Activated CD8-positive, alpha-beta memory T cell treated with anti-CD3 and anti-CD28 coated beads for 1 hour (primary cell): ENCODE measurements at regions not wholly inside any gene's neighbourhood (a gene's known extent, or its start where the extent isn't known, plus 50 kb on each side); places are given as distances from the start of the nearest gene placed in this dataset.
"Not testable (repeated sequence)": the region's sequence is repeated elsewhere in the genome, so short reads cannot be mapped to it uniquely, and the experiment has no call there.

Source experiments
- DNase-seq, 2 donors: peaks; one replicate each; pipeline ENCODE4 v3.0.0-alpha.2; 2020; ENCODE audit warnings: low read depth in 1 of 2; ENCODE audit errors: extremely low read depth in 1 of 2

DNA sequence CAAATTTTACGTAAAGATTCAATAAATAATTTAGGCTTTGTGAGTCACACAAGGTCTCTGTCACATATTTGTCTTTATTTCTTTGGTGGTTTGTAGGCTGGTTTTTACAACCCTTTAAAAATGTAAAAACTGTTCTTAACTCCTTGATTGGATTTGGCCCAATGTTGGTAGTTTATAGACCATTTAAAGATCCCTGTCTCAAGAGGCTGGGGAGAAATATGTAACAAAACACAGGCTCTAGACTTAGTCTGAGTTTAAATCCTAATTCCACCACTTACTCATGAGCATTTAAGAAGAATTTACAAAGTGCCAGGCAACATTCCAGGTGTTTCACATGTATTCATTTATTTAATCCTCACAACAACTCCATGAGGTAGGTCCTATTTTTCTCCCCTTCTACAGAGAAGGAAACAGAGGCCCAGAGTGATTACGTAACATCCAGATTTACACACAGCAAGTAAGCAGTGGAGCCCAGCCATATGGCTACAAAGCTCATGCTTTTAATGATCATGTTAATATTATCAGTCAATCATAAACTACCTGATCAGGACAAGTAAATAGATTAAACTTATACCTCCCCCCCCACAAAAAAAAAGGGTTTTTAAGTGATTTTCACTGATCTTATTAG, 416.6 kb upstream of the ACVR2A start:
- DNase-seq, result no peak

- no peak for DNase-seq
Observed at GRCh38 chr2:147425437-147426029, 419.3 kb upstream of the ACVR2A start.

GRCh38 chr2:147424766-147425165, 420.1 kb upstream of the ACVR2A start:
- DNase-seq, result no peak

DNA sequence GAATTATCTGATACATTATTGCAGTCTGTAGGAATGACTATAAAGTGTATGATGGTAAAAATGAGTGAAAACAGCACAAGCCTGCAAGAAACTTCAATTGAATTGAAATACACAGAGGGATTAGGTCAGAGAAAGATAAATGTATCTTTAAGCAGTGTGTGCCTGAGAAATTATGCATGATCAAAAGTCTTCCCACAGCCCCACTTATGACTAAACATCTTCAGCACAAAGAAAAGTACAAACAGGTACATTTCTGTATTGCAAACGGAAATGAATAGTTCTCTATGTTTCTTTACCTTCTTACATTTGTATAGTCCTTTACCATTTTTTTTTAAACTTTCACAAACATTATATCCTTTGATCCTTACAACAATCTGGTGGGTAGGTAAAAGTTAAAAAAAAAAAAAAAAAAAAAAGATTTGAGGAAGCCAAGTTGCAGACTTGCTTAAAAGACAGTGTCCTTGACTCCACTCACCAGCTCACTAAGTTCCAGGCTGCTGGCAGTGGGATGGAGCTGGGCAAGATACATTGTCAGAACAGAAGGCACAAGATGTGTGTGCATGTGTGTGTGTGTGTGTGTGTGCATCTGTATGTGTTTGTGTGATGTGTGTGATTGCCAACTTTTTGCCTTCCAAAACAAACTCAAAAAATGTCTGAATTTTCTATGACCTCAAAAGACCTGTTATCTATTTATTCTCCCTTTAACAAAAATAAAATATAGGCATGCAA, 423.7 kb upstream of the ACVR2A start:
- no peak for DNase-seq

DNA sequence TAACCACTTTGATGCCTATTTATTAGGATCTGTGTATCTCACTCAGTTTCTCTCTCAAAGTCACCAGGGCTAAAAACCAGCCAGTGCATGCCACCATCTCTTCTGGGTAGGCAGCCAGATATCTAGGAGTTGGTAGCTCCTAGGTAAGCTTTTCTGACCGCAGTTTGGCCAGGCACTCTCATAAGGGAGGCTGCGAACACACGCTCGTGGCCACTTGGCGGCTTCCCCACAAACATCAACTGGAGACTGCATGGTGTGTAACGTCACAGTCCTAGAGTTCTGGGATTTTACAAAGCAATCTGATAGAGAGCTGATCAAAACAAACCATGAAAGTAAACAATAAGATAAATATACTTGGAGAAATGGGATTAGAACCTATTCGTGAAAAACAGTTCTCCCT, 424.3 kb upstream of the ACVR2A start:
- no peak for DNase-seq

- DNase-seq, result no peak
Observed at GRCh38 chr2:147416099-147416498, 428.7 kb upstream of the ACVR2A start.

GRCh38 chr2:147414656-147415055, 430.2 kb upstream of the ACVR2A start:
- not testable (repeated sequence) for DNase-seq

DNA sequence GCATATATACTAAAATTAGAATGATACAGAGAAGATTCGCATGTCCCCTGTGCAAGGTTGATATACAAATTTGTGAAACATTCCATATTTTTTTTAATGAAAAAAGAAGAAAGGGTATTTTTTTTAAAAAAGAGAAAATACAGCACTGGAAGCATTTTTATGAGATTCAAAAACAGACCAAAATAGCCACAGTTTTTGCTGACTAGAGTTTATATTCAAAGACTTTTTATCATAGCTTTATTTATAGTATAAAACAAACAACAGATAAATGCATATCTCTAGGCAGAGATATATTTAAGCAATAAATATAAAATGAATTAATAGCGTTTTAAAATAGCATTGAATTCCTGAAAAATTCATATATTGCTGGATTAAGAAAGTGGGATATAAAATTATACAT, 436.5 kb upstream of the ACVR2A start:
- no peak for DNase-seq

GRCh38 chr2:147405651-147406050, 439.2 kb upstream of the ACVR2A start:
- no peak for DNase-seq

DNA sequence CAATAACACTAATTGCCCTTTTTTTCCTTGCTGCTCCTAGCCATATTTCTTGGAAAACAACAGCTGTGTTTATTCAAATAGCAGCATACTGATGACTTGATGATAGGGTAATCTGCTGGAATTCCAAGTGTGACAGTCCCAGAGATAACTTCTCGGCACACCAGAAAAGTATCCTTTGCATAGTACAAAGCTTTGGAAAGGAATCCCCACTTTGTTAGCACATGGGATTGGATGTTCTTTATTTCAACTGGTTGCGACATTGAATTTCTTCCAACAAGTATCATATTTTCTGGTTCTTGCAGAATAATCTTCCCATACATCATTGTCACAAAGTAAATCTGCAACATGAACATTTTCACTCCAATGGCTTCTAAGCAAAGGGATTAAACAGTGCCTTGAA, 445.8 kb upstream of the ACVR2A start:
- no peak for DNase-seq

DNA sequence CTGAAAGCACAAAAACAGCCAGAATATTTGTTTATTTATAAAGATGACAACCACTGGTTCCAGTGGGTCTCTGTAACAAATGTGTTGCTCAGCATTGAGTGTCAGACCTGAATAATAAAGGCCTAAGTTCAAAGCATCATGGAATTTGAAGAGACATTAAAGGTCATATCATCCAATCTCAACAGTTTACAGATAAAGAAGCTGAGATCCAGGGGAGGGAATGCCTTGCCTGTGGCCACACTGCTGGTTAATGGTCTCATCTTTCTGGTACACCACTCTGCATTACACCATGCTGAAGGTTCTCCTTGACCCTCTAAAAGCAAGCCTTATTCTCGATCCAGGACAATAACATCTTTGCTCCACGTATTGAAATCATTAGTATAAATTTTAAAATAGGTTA, 446.5 kb upstream of the ACVR2A start:
- no peak for DNase-seq

GRCh38 chr2:147396890-147397289, 447.9 kb upstream of the ACVR2A start:
- DNase-seq, result no peak

DNA sequence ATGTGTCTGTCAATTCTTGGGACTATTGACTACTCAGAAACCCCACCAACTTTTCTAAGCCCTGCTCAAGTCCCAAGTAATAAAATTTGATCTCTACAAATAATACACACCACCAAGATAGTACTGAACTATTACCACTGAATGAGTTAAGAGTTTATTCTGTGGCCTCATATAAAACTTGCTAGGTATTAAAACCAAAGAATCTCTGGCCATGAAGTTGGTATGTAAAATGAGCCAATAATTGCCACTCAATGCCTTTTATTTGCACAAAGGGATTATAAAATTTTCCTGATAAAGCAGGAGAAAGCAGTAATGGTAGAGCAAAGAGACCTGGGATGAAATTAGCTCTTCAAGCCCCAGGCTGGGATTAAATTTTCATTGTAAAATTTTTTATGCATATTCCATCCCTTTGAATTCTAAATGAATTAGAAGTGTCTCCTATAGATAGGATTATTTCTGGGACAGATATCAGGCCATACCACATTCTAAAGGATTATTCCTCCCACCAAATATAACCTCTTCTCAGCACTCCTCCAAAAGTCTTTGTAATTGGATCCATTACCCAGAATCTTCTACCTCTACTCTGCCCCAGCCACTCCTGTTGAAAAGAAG, 450.5 kb upstream of the ACVR2A start:
- DNase-seq, result no peak

GRCh38 chr2:147392180-147392579, 452.6 kb upstream of the ACVR2A start:
- DNase-seq, result no peak

- no peak for DNase-seq
Observed at GRCh38 chr2:147390475-147390874, 454.4 kb upstream of the ACVR2A start.

DNA sequence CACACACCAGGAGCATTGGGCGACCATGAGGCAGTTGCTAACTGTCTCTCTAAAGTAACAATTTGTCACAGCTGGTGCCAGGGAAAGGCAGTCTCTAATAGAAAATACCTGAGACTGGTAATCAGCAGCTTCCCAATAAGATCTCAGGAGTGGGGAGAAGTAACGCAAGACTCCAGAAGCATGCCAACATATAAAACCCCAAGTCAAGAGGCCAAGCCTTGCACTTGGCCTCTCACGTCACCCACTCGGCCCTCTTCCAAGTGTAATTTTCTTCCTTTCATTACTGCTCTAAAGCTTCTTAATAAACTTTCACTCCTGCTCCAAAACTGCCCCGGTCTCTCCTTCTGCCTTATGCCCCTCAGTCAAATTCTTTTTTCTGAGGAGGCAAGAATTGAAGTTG, 455.6 kb upstream of the ACVR2A start:
- DNase-seq, result no peak

GRCh38 chr2:147388217-147388616, 456.6 kb upstream of the ACVR2A start:
- no peak for DNase-seq

- DNase-seq, result no peak
Observed at GRCh38 chr2:147386284-147386683, 458.5 kb upstream of the ACVR2A start.

DNA sequence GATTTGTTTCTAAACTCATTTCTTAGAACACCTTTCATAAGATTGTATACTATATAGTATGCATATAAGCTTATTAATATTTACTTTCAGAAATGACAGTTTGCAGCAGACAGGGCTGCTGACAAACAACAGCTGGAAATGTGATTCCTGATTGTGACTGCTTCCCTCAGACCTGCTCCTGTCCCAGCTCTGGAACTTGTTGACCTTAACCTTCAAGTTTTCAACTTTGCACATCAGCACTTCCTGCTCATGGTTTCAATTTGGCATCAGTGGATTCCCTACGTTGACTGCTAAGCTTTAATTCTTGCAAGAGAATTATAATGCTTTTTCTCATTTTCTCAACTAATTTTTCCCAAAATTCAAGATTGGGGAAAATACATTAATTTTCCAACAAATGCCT, 459.2 kb upstream of the ACVR2A start:
- DNase-seq, result no peak

DNA sequence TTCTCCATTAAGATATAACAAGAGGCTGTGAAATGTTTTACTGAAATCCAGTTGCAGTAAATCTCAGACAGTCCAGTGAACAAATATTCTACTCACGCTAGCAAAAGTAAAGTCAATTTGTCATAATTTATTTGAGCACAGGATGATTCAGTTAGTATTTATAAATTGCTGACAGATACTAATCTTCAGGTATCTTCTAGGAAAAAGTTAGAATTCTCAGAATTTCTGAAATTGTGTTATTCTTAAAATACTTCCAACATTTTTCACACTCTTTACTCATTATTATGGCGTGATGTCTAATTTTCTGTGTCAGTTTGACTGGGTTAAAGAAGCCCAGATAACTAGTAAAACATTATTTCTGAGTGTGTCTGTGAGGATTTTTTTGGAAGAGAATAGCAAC, 460.2 kb upstream of the ACVR2A start:
- DNase-seq, result no peak

DNA sequence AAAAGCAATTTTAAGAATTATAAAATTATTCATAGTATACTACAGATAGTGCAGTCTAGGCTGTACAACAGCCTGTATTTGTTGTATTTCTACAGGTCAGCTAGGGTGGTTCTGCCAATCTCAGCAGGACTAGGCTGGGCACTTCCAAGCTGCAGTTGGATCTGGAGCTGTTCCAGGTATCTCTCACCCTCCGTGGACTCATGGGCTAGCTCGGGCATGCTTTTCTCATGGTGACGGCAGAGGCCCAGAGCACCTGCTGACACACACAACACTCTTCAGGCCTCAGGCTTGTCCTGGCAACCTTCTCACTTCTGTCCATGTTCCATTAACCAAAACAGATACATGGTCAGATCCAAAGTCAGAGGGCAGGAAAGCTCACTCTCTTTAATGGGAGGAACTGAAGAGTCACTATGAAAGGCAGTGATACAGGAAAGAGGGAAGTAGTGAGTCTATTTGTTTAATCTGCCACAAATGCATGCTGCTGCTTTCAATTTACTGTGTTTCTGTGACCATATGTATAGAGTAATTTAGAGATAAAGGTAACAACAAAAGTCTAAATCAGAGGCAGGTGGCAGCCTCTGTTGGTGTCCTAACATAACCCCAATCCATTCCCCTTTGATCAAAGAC, 462.4 kb upstream of the ACVR2A start:
- DNase-seq, result no peak

- DNase-seq, result no peak
Observed at GRCh38 chr2:147378403-147378802, 466.4 kb upstream of the ACVR2A start.
